K562 (cell line): ENCODE measurements at regions not wholly inside any gene's neighbourhood (a gene's known extent, or its start where the extent isn't known, plus 50 kb on each side); places are given as distances from the start of the nearest gene placed in this dataset.
A peak's percentile ranks its signal among the peaks of the same experiment; 100 is the strongest.

Source experiments
- ATAC-seq: fragments of 200-7000 bp; cut with Tn5 transposase; 3 replicates; pipeline ENCODE4 v1.9.1; 2020; ENCODE audit warnings: moderate library complexity
- BruUV-seq: library from RNA; stranded (reverse); fragments of 400-500 nt; replicated peaks from 2 replicates; lab custom pipeline; 2021; lab: Mats Ljungman, UMichigan
- CTCF ChIA-PET: fragments of 300-600 bp; formaldehyde crosslinking; extraction: SDS; loops from one replicate; lab custom pipeline; 2021; ENCODE audit warnings: low intra/inter-chr PET ratio; lab: Yijun Ruan, JAX
- POLR2A ChIA-PET: fragments of 300-600, 350-650 bp; sonication (Branson Sonifier 250); formaldehyde crosslinking; extraction: SDS; loops from one replicate; lab custom pipeline; 2021; ENCODE audit warnings: antibody characterized with exemption, inconsistent platforms; lab: Yijun Ruan, JAX
- DNase-seq, 4 experiments: peaks; one replicate each; pipeline versions ENCODE4 v3.0.0 to v3.0.0-alpha.2; 2011 to 2018; ENCODE audit warnings: low spot score in 3 of 4, mixed read lengths in 3 of 4; ENCODE audit errors: extremely low read depth in 1 of 4
- FAIRE-seq: peaks from 2 replicates; lab custom pipeline; 2011; peaks lifted over from hg19 to GRCh38; lab: Jason Lieb, UNC
- H2AFZ ChIP-seq: 2 replicates; pipeline ENCODE4 v1.6.0; 2011; ENCODE audit warnings: low read depth, low read length, control low read depth, inconsistent platforms
- H3K27ac ChIP-seq: fragments of 200-600 bp; 3 replicates; pipeline ENCODE4 v1.8.0; 2011; ENCODE audit warnings: low read depth, mild to moderate bottlenecking, control low read depth, inconsistent platforms, low read length, moderate library complexity, mixed read lengths; ENCODE audit errors: extremely low read depth
- H3K27me3 ChIP-seq, 2 experiments: fragments of 300-600 bp in 1 of 2; 2 replicates in 1 of 2; 3 replicates in 1 of 2; pipeline versions ENCODE4 v1.6.0 to v1.8.0; 2011; ENCODE audit warnings: inconsistent platforms in 2 of 2, low read length in 2 of 2, mild to moderate bottlenecking in 1 of 2, mixed read lengths in 1 of 2, moderate library complexity in 1 of 2; ENCODE audit not compliant: control insufficient read depth in 2 of 2, insufficient read depth in 2 of 2
- H3K36me3 ChIP-seq: fragments of 300-600 bp; 3 replicates; pipeline ENCODE4 v1.8.0; 2011; ENCODE audit warnings: mild to moderate bottlenecking, low read length, inconsistent platforms; ENCODE audit not compliant: control insufficient read depth, insufficient read depth
- H3K4me1 ChIP-seq, 2 experiments: fragments of 200-600 bp in 1 of 2; replicated peaks in 1 of 2; 2 replicates in 1 of 2; 3 replicates in 1 of 2; pipeline versions ENCODE4 v1.5.1 to v1.8.0; 2011; ENCODE audit warnings: inconsistent platforms in 2 of 2, low read length in 2 of 2, mild to moderate bottlenecking in 1 of 2, mixed read lengths in 1 of 2, moderate library complexity in 1 of 2; ENCODE audit not compliant: control insufficient read depth in 2 of 2, insufficient read depth in 2 of 2
- H3K4me2 ChIP-seq: 2 replicates; pipeline ENCODE4 v1.6.1; 2011; ENCODE audit warnings: low read length, control low read depth, inconsistent platforms, mixed read lengths; ENCODE audit not compliant: insufficient read depth
- H3K4me3 ChIP-seq: fragments of 200-600 bp; sonication (generic), shearing (Covaris generic); 2 replicates; pipeline ENCODE4 v1.5.1; 2016; ENCODE audit warnings: control low read depth, inconsistent platforms
- H3K79me2 ChIP-seq: fragments of 200-600 bp; 3 replicates; pipeline ENCODE4 v1.8.0; 2011; ENCODE audit warnings: low read length, inconsistent platforms; ENCODE audit not compliant: control insufficient read depth, insufficient read depth
- H3K9ac ChIP-seq, 2 experiments: 2 replicates each; pipeline versions ENCODE4 v1.6.0 to v1.6.1; 2011; ENCODE audit warnings: low read depth in 2 of 2, low read length in 2 of 2, control low read depth in 1 of 2, inconsistent platforms in 1 of 2, mild to moderate bottlenecking in 1 of 2, mixed read lengths in 1 of 2; ENCODE audit not compliant: insufficient read depth in 1 of 2
- H3K9me1 ChIP-seq: one replicate; pipeline ENCODE4 v1.6.0; 2011; ENCODE audit warnings: inconsistent platforms, mild to moderate bottlenecking, low read length, moderate library complexity; ENCODE audit not compliant: control insufficient read depth, insufficient read depth
- H3K9me3 ChIP-seq: replicated peaks from 2 replicates; pipeline ENCODE4 v1.5.1; 2011; ENCODE audit warnings: low read depth, low read length, inconsistent platforms; ENCODE audit not compliant: control insufficient read depth, insufficient read depth
- H4K20me1 ChIP-seq: replicated peaks from 2 replicates; pipeline ENCODE4 v1.6.1; 2011; ENCODE audit warnings: low read length, inconsistent platforms, mixed read lengths; ENCODE audit not compliant: control insufficient read depth, insufficient read depth
- HDAC1 ChIP-seq, 2 experiments: fragments of 450-650 bp; IDR thresholded peaks; 2 replicates each; pipeline ENCODE4 v1.6.1; 2016 to 2017; ENCODE audit warnings: inconsistent platforms in 1 of 2, mild to moderate bottlenecking in 1 of 2, moderate library complexity in 1 of 2
- POLR2AphosphoS2 ChIP-seq: IDR thresholded peaks from 2 replicates; pipeline ENCODE4 v1.6.1; 2012; ENCODE audit warnings: low read length, improper control_type of control experiment
- TAF1 ChIP-seq: IDR thresholded peaks from 2 replicates; pipeline ENCODE4 v1.6.1; 2011; ENCODE audit warnings: mild to moderate bottlenecking, low read length, moderate library complexity; ENCODE audit not compliant: insufficient read depth, control insufficient read depth, severe bottlenecking; ENCODE audit errors: extremely low read depth
- TCF3 ChIP-seq: sonication (generic); formaldehyde crosslinking; IDR thresholded peaks from 2 replicates; pipeline ENCODE4 v1.4.0; 2020; ENCODE audit warnings: mild to moderate bottlenecking, missing genetic modification reagents
- ZNF24 ChIP-seq: fragments of 450-650 bp; IDR thresholded peaks from 2 replicates; pipeline ENCODE4 v1.6.1; 2016
- WGBS: fragments of 100-300 bp; shearing (Covaris generic); methylation state at CpG from one replicate; pipeline ENCODE4 v1.1.6; 2016; ENCODE audit warnings: low coverage, mixed read lengths; ENCODE audit not compliant: insufficient coverage; ENCODE audit errors: missing lambda C conversion rate; 5-methylcytosine and 5-hydroxymethylcytosine counted together
- in situ Hi-C: fragments of 300-500 bp; cut with MboI; formaldehyde crosslinking; loops from 4 replicates; pipeline ENCODE4 v1.15.0; 2018; ENCODE audit warnings: inconsistent platforms, mixed read lengths
- intact Hi-C: fragments of 100-400 bp; cut with micrococcal nuclease; formaldehyde crosslinking; loops from 2 replicates; pipeline ENCODE4 v1.14.2; 2022

DNA sequence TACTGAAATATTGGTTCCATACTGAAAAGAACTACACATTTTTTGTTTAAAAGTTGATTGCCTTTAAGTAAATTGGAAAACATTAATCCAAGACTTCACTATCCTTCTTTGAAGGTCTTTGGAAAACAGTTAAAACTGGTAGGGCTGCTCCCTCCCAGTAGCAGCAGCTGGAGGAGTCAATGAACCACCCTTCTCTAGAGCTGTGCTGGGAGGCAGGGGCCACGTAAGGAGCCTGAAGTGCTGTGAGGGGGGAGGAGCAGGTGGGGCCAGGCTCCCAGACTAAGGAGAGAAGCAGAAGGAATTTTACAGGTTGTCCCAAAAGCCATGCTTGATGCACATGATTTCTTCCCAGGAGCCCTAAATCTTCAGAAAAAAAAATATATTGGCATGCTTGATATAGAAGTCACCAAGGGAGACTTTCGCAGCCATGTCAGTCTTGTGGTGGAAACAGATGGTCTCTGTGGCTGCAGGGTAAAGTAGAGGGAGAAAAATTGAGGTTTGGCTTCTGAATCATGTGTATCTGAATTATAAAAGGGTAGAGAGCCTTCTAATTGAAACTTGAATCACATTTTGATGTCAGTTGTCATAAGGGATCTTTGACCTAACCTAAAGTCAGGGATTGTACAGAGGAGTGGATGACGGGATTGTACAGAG, 673.2 kb upstream of the FRG1 start:
- intact Hi-C loops: no loop called here
- POLR2A ChIA-PET: no interaction called here
- FAIRE-seq (no peak), ATAC-seq (no peak), DNase-seq (peak in 2 of 4 experiments; percentile 1 to 2)
- Histone ChIP-seq H3K27ac (no peak overlapping the region), H3K9me3 (no peaks in the 10 kb centered on the region), H2AFZ (no peak overlapping the region), H3K4me2 (no peak overlapping the region), H3K4me1 (no peaks in the 10 kb centered on the region), H3K4me3 (no peak overlapping the region), H3K27me3 (no peaks in the 10 kb centered on the region), H3K79me2 (no peaks in the 10 kb centered on the region), H4K20me1 (no peaks in the 10 kb centered on the region), H3K36me3 (no peaks in the 10 kb centered on the region), H3K9me1 (no peaks in the 10 kb centered on the region), H3K9ac (no peak overlapping the region)
- TF ChIP-seq POLR2AphosphoS2: no peak
- no peak for TF ChIP-seq ZNF24
- no peak for TF ChIP-seq HDAC1 (IDR thresholded peaks at IDR 0.05)
- no TSS peak for BruUV-seq
- in situ Hi-C loops: no loop called here
- CTCF ChIA-PET: no interaction called here
- WGBS: 0% methylated on average over 3 of the region's 3 CpGs

DNA sequence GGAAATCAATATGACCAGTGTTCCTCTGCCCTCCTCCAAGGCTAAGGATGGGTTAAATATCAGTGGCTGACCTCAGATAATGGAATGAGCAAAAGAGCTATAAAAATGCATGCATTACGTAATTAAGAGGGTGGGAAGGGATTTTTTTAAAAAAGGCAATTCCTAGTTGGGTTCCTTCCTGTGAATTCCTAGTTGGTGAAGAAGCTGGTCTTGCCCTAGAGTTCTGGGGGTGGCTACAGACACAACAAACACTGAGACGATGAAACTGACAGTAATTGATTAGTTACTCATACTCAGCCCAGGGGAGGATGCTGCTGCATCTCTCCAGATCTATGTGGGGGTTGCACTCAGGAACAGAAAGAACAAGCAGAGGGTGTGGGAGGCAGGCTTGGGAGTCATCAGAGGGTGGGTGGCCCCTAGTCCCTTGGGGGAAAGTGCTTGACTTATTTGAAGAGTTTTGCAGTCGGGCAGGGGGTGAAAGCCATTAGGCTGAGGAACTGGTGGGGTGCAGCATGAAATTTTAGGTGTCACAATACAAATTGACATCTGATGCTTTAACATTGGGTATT, 662.0 kb upstream of the FRG1 start:
- no peak for TF ChIP-seq TCF3 (CRISPR knock-in tag)
- TF ChIP-seq TAF1: no peak
- no CpG with 5 or more reads among the region's 3 CpGs for WGBS
- Histone ChIP-seq H3K9ac (no peak overlapping the region), H2AFZ (no peak overlapping the region), H3K4me3 (no peak overlapping the region), H3K27me3 (no peaks in the 10 kb centered on the region), H3K9me3 (no peaks in the 10 kb centered on the region), H3K4me2 (no peak overlapping the region), H3K4me1 (no peaks in the 10 kb centered on the region), H3K27ac (no peak overlapping the region), H4K20me1 (no peaks in the 10 kb centered on the region), H3K9me1 (no peaks in the 10 kb centered on the region), H3K36me3 (no peaks in the 10 kb centered on the region), H3K79me2 (no peaks in the 10 kb centered on the region)
- FAIRE-seq (no peak), DNase-seq (no peak), ATAC-seq (no peak)
- BruUV-seq: no TSS peak
- intact Hi-C loops (no loop called here), in situ Hi-C loops (no loop called here)
- ChIA-PET POLR2A (no interaction called here), CTCF (no interaction called here)
